ENCODE measurements at regions not wholly inside any gene's neighbourhood (a gene's known extent, or its start where the extent isn't known, plus 50 kb on each side); places are given as distances from the start of the nearest gene placed in this dataset.
"Not testable (repeated sequence)": the region's sequence is repeated elsewhere in the genome, so short reads cannot be mapped to it uniquely, and the experiment has no call there.

- DNase-seq, result no peak
Observed at GRCh38 chr12:131464081-131464480, 246.8 kb upstream of the SFSWAP start.

- DNase-seq, result no peak
Observed at GRCh38 chr12:131466306-131466705, 244.6 kb upstream of the SFSWAP start.

DNA sequence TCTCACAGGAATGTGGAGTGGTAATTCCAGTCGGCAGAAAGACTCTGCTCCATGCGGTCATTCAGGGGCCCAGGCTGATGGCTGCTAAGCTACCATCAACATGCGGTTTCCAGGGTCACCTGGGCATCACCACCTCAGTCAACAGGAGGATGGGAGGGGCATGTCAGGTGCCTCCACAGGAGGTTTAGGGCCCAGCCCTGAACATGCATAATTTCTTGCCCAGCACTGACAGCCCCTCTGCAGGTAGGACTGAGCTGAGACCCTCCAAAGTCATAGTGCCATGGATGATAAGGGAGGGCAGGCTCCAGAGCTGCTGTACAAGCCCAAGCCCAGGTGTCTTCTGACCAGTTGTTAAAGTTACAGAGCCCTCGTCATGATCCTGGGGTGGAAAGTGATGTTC, 244.0 kb upstream of the SFSWAP start:
- DNase-seq, result no peak

- no peak for DNase-seq
Observed at GRCh38 chr12:131468206-131468605, 242.7 kb upstream of the SFSWAP start.

GRCh38 chr12:131469945-131470344, 240.9 kb upstream of the SFSWAP start:
- DNase-seq, result not testable (repeated sequence)

- no peak for DNase-seq
Observed at GRCh38 chr12:131471271-131471905, 239.5 kb upstream of the SFSWAP start.

DNA sequence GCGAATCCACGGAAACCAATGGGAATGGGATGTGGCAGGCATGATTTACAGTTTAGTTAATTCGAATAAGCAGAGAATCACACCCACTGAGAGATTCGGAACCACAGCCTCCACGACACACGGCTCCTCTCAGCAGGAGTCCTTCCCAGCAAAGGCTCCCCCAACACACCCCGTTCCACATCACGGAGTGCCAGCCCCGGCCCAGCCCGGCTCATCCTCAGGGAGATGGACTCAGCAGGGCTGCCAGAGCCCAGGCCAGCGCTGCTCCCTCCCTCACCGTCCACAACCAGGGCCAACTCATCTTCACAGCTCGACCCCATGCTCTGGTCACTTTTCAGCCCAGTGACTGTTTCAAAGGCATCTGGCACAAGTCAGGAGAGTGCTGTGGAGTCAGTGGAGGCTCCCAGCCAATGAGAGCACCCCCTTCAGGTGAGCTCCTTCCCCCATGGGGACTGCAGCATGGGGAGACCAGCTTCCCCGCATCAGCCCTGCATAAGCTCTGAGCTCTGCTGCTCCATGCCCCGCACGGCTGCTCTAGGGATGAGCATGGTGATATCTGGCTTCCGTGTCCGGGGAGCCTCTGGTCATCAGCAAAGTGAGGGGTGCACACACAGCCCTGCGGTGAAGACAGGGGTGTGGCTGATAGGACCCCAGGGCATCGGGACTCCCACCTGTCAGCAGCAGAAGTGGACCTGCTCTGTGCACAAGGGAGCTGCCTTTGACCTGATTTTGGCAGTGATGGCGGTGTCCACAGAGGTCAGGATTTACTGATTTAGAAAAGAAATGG, 238.8 kb upstream of the SFSWAP start:
- no peak for DNase-seq

GRCh38 chr12:131473261-131473660, 237.6 kb upstream of the SFSWAP start:
- DNase-seq, result no peak

- no peak for DNase-seq
Observed at GRCh38 chr12:131473741-131474709, 236.9 kb upstream of the SFSWAP start.

GRCh38 chr12:131475012-131475411, 235.9 kb upstream of the SFSWAP start:
- DNase-seq, result not testable (repeated sequence)

GRCh38 chr12:131477613-131478012, 233.3 kb upstream of the SFSWAP start:
- no peak for DNase-seq

DNA sequence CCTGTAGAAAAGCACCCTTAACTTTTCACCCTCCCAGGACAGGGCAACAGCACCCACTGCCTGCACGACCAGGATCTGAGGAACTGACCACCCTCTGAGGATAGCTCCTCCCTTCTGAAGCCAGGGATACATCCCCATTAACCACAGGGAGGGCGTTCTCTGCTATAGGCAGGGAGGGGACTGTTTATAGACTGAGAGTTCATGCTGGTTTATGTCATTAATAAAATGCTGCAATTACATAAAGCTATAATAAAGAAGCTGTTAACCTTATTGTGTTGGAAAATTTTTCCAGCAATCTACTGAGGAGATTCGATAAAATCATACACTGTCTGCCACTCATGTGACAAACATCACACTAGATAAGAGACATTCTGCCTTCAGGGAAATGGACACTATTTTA, 232.4 kb upstream of the SFSWAP start:
- no peak for DNase-seq

DNA sequence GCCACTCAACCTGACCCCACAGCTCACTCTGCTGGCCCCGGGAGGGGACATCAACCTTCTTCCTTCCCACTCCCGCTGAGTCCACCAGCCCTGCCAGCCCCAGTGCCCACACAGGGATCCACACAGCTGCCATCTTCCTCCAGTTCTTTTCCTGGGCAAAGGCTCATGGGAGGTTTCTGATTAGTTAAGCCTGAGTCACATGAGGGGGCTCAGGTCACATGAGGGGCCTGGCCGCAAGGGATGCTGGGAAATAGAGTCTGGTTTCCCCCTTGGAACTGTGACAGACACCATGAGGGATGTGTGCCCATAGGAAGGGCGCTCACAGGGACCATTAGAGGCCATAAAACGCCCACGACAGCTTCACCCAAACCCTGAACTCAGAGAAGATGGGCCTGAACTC, 228.7 kb upstream of the SFSWAP start:
- no peak for DNase-seq

DNA sequence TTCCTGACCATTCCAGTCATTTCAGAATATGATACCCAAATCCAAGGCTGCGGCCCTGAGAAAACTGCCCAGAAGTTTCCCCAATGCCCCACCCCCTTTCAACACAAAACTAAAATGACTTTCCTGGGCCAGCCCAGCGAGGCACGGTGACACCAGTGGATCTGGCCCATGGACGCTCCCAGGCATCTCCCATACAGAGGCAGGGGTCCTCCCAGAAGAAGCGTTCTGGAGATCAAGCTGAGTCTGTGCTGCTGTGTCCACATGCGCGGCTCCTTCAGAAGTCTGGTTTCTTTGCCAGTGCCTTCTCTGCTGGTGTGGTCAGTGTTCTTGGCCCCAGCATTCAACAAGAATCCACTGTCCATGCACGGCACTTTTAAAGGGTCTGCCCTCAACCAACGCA, 228.2 kb upstream of the SFSWAP start:
- no peak for DNase-seq

DNA sequence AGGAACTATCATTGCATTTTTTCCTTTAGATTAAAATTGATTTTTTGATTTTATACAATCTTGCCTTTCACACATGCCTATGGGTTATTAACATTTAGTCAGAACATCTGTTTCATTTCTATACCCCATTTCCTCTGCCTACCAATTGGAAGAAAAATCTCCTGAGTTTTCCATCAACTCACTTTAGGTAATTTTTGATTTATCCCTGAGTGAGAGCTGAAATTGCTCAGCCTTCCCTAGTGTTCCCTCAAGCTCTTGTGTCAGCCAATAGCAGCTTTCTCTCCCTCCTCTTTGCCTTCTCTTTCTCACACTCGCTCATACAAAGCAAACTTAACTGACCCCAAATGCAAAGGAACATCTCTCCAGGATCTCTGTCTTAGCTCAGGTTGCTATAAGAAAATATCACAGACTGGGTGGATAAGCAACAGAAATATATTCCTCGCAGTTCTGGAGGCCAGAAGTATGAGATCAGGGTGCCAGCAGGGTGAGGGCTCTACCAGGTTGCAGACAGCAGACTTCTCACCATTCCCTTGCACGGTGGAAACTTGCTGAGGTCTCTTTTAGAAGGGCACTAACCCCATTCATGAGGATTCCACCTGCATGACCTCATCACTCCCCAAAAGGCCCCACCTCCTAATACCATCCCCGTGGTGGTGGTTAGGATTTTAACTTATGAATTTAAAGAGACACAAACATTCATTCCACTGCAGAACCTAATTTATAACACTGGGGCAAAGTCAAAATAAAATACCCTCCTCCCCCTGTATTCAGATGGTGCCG, 224.2 kb upstream of the SFSWAP start:
- DNase-seq, result no peak

DNA sequence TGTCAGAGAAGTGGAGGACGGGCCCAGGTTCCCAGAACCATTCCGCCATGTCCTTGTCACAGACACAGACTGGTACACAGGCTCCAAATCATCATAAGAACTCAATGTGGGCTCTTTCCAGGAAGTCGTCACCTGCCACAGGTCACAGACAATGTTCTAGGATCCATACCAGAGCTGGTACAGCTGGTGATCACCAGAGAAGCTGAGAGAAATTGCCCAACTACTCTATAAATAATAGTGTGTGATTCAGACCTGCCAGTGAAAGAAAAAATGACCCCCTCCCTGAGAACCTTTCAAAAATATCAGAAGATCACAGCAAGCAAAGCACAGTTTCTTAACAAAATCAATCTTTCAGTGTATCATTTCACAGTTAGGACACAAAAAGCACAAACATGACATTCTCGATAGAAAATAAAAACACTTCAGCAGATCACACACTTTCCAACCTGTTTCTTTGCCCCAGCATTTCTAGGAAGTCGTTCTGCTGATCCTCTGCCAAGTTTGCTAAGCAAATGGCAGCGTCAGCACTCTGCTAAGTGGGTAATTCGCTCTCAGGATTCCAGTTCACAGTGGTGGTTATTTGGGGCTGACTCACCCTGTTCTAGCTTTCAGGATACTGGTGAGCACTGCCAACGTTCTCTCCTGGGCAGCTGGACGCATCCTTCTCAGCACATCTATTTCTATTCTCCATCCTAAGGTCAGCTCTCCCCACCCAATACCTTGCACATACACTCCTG, 223.3 kb upstream of the SFSWAP start:
- no peak for DNase-seq

DNA sequence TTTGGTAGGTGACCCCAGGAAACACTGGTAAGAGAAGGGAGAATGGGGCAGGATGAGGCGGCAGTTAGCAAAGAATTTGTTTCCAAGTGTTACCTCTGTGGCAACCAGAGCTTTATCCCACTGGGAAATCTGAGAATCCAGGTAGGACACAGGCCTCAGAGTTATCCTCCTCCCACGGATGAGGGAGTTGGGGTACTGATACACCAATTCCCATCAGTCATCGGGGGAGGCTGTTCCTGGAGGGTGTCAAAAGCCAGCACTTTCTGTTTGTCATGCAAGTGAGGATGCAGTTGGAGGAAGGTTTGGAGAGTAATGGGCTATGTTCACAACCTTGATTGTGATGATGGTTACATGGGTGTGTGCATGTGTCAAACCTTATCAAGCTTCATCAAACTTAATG, 221.2 kb upstream of the SFSWAP start:
- no peak for DNase-seq

DNA sequence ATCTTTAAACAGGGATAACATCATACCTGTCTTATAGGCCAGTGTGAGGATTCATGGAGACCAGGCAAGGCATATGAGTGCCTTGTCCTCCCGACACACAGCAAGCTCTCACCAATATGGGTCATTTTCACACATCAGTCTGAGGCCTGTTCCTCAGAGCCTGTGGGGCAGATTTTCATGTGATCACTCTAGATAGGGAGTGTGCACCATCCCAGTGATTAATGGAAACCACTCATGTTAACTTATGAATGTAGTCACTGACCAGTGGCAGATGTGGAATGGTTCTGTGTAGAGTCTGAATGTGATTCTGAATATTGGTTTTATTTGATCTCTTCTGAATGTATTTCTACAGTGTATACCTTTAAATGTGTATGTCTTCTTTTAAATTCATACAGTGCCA, 219.7 kb upstream of the SFSWAP start:
- no peak for DNase-seq

DNA sequence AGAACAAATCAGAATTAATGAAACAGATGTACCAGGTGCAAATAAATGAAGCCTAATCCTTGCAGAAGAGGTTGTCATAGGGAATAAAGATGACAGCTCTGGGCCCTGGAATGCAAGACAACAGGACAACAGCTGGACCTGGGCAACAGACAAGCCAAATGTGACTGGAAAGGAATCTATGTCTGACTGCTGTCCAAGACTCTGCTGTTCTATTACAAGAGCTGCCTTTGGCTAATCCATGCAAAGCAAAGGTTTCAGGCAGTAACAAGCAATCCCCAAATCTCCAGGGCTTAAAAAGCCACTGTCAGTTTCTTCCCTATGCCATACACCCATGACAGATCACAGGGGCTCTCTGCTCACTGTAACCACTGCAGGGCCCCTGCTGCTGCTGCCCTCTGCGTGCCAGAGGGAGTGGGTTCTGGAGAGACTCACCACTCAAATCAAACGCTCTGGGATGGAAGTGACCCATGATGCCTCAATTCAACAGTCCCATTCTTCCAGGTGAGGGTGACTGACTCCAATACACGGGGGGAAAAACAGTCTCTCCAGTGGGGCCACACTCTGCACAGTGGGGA, 218.9 kb upstream of the SFSWAP start:
- no peak for DNase-seq

DNA sequence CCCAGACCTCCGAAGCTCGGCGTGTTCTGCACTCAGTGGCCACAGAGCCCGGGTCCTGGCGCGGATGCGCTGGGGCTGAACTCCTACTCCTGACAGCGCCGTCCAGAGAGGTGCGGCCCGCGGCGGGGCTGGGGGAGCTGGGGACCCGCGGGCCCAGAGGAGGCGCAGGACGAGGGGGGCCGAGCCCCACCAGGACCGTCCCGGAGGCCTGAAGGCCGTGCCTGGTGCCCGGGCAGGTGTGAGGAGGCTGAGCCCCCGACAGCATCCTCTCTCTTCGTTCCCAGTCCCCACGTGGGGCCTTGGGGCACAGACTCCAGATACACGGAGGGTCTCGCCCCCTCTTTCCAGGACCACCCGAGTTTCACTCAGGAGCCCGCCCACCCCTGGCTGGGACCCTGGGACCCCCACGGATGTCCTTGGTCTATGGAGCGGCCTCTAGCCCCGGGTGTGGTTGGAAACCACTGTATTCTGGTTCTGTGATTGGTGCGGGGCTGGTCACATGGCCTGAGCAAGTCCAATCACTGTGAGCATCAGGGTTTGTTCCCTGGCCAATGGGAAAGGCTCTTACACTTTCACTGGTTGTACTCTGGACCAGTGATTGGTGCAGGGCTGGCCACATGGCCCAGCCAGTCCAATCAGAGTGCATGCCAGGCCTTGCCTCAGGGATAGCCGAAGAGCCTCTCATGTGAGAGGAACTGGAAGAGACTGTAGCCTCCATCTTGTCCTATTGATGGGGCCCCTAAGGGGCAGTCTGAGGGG, 217.6 kb upstream of the SFSWAP start:
- DNase-seq, result no peak

- DNase-seq, result no peak
Observed at GRCh38 chr12:131494216-131494615, 216.7 kb upstream of the SFSWAP start.

All from COR-L47 (cell line).